K562 (cell line): ENCODE measurements at regions not wholly inside any gene's neighbourhood (a gene's known extent, or its start where the extent isn't known, plus 50 kb on each side); places are given as distances from the start of the nearest gene placed in this dataset.

Experiments used
- ATAC-seq: fragments of 200-7000 bp; cut with Tn5 transposase; 3 replicates; pipeline ENCODE4 v1.9.1; 2020; ENCODE audit warnings: moderate library complexity
- BruUV-seq: library from RNA; stranded (reverse); fragments of 400-500 nt; replicated peaks from 2 replicates; lab custom pipeline; 2021; lab: Mats Ljungman, UMichigan
- CTCF ChIA-PET: fragments of 300-600 bp; formaldehyde crosslinking; extraction: SDS; loops from one replicate; lab custom pipeline; 2021; ENCODE audit warnings: low intra/inter-chr PET ratio; lab: Yijun Ruan, JAX
- POLR2A ChIA-PET: fragments of 300-600, 350-650 bp; sonication (Branson Sonifier 250); formaldehyde crosslinking; extraction: SDS; loops from one replicate; lab custom pipeline; 2021; ENCODE audit warnings: antibody characterized with exemption, inconsistent platforms; lab: Yijun Ruan, JAX
- DNase-seq, 4 experiments: peaks; one replicate each; pipeline versions ENCODE4 v3.0.0 to v3.0.0-alpha.2; 2011 to 2018; ENCODE audit warnings: low spot score in 3 of 4, mixed read lengths in 3 of 4; ENCODE audit errors: extremely low read depth in 1 of 4
- FAIRE-seq: peaks from 2 replicates; lab custom pipeline; 2011; peaks lifted over from hg19 to GRCh38; lab: Jason Lieb, UNC
- H2AFZ ChIP-seq: 2 replicates; pipeline ENCODE4 v1.6.0; 2011; ENCODE audit warnings: low read depth, low read length, control low read depth, inconsistent platforms
- H3K27ac ChIP-seq: fragments of 200-600 bp; 3 replicates; pipeline ENCODE4 v1.8.0; 2011; ENCODE audit warnings: low read depth, mild to moderate bottlenecking, control low read depth, inconsistent platforms, low read length, moderate library complexity, mixed read lengths; ENCODE audit errors: extremely low read depth
- H3K27me3 ChIP-seq, 2 experiments: fragments of 300-600 bp in 1 of 2; 2 replicates in 1 of 2; 3 replicates in 1 of 2; pipeline versions ENCODE4 v1.6.0 to v1.8.0; 2011; ENCODE audit warnings: inconsistent platforms in 2 of 2, low read length in 2 of 2, mild to moderate bottlenecking in 1 of 2, mixed read lengths in 1 of 2, moderate library complexity in 1 of 2; ENCODE audit not compliant: control insufficient read depth in 2 of 2, insufficient read depth in 2 of 2
- H3K36me3 ChIP-seq: fragments of 300-600 bp; 3 replicates; pipeline ENCODE4 v1.8.0; 2011; ENCODE audit warnings: mild to moderate bottlenecking, low read length, inconsistent platforms; ENCODE audit not compliant: control insufficient read depth, insufficient read depth
- H3K4me1 ChIP-seq, 2 experiments: fragments of 200-600 bp in 1 of 2; replicated peaks in 1 of 2; 2 replicates in 1 of 2; 3 replicates in 1 of 2; pipeline versions ENCODE4 v1.5.1 to v1.8.0; 2011; ENCODE audit warnings: inconsistent platforms in 2 of 2, low read length in 2 of 2, mild to moderate bottlenecking in 1 of 2, mixed read lengths in 1 of 2, moderate library complexity in 1 of 2; ENCODE audit not compliant: control insufficient read depth in 2 of 2, insufficient read depth in 2 of 2
- H3K4me2 ChIP-seq: 2 replicates; pipeline ENCODE4 v1.6.1; 2011; ENCODE audit warnings: low read length, control low read depth, inconsistent platforms, mixed read lengths; ENCODE audit not compliant: insufficient read depth
- H3K4me3 ChIP-seq: fragments of 200-600 bp; sonication (generic), shearing (Covaris generic); 2 replicates; pipeline ENCODE4 v1.5.1; 2016; ENCODE audit warnings: control low read depth, inconsistent platforms
- H3K79me2 ChIP-seq: fragments of 200-600 bp; 3 replicates; pipeline ENCODE4 v1.8.0; 2011; ENCODE audit warnings: low read length, inconsistent platforms; ENCODE audit not compliant: control insufficient read depth, insufficient read depth
- H3K9ac ChIP-seq, 2 experiments: 2 replicates each; pipeline versions ENCODE4 v1.6.0 to v1.6.1; 2011; ENCODE audit warnings: low read depth in 2 of 2, low read length in 2 of 2, control low read depth in 1 of 2, inconsistent platforms in 1 of 2, mild to moderate bottlenecking in 1 of 2, mixed read lengths in 1 of 2; ENCODE audit not compliant: insufficient read depth in 1 of 2
- H3K9me1 ChIP-seq: one replicate; pipeline ENCODE4 v1.6.0; 2011; ENCODE audit warnings: inconsistent platforms, mild to moderate bottlenecking, low read length, moderate library complexity; ENCODE audit not compliant: control insufficient read depth, insufficient read depth
- H3K9me3 ChIP-seq: replicated peaks from 2 replicates; pipeline ENCODE4 v1.5.1; 2011; ENCODE audit warnings: low read depth, low read length, inconsistent platforms; ENCODE audit not compliant: control insufficient read depth, insufficient read depth
- H4K20me1 ChIP-seq: replicated peaks from 2 replicates; pipeline ENCODE4 v1.6.1; 2011; ENCODE audit warnings: low read length, inconsistent platforms, mixed read lengths; ENCODE audit not compliant: control insufficient read depth, insufficient read depth
- C11orf30 ChIP-seq: fragments of 450-650 bp; IDR thresholded peaks from 2 replicates; pipeline ENCODE4 v1.6.1; 2016; ENCODE audit warnings: low read depth, mild to moderate bottlenecking
- CXXC5 ChIP-seq: fragments of 250-450 bp; sonication (Bioruptor Pico); IDR thresholded peaks from 2 replicates; pipeline ENCODE4 v1.8.0; 2022; ENCODE audit warnings: inconsistent platforms, mild to moderate bottlenecking, moderate library complexity
- DMBX1 ChIP-seq: fragments of 250-450 bp; sonication (Bioruptor Pico); IDR thresholded peaks from 2 replicates; pipeline ENCODE4 v1.8.0; 2022; ENCODE audit warnings: inconsistent platforms, mild to moderate bottlenecking, moderate library complexity, borderline replicate concordance
- ERF ChIP-seq: fragments of 450-650 bp; formaldehyde crosslinking; IDR thresholded peaks from 2 replicates; pipeline ENCODE4 v1.4.0; 2020; ENCODE audit warnings: mild to moderate bottlenecking, mixed read lengths
- GTF2F1 ChIP-seq: IDR thresholded peaks from 2 replicates; pipeline ENCODE4 v1.6.1; 2011; ENCODE audit warnings: low read depth, low read length, improper control_type of control experiment
- MECOM ChIP-seq: fragments of 250-450 bp; sonication (Bioruptor Pico); IDR thresholded peaks from 2 replicates; pipeline ENCODE4 v1.8.0; 2022; ENCODE audit warnings: inconsistent platforms
- MNT ChIP-seq, 2 experiments: fragments of 450-650 bp; conservative IDR thresholded peaks; 2 replicates each; pipeline ENCODE4 v1.6.1; 2017; ENCODE audit warnings: mild to moderate bottlenecking in 2 of 2, moderate library complexity in 2 of 2
- RBM22 ChIP-seq: fragments of 200-400 bp; formaldehyde crosslinking; IDR thresholded peaks from 2 replicates; pipeline ENCODE4 v1.6.1; 2018; ENCODE audit warnings: low read length, low read depth; ENCODE audit not compliant: poor library complexity, severe bottlenecking
- REST ChIP-seq, 2 experiments: fragments of 450-650 bp; formaldehyde crosslinking in 1 of 2; IDR thresholded peaks; 2 replicates each; pipeline versions ENCODE4 v1.4.0 to v1.6.1; 2014 to 2020; ENCODE audit warnings: mild to moderate bottlenecking in 2 of 2, borderline replicate concordance in 1 of 2, low read depth in 1 of 2
- WGBS: fragments of 100-300 bp; shearing (Covaris generic); methylation state at CpG from one replicate; pipeline ENCODE4 v1.1.6; 2016; ENCODE audit warnings: low coverage, mixed read lengths; ENCODE audit not compliant: insufficient coverage; ENCODE audit errors: missing lambda C conversion rate; 5-methylcytosine and 5-hydroxymethylcytosine counted together
- in situ Hi-C: fragments of 300-500 bp; cut with MboI; formaldehyde crosslinking; loops from 4 replicates; pipeline ENCODE4 v1.15.0; 2018; ENCODE audit warnings: inconsistent platforms, mixed read lengths
- intact Hi-C: fragments of 100-400 bp; cut with micrococcal nuclease; formaldehyde crosslinking; loops from 2 replicates; pipeline ENCODE4 v1.14.2; 2022
- TF ChIP-seq, protein P1 (sequence below): sonication (generic); formaldehyde crosslinking; IDR thresholded peaks from 2 replicates; pipeline ENCODE4 v1.4.0; 2020; ENCODE audit warnings: mild to moderate bottlenecking, missing genetic modification reagents

DNA sequence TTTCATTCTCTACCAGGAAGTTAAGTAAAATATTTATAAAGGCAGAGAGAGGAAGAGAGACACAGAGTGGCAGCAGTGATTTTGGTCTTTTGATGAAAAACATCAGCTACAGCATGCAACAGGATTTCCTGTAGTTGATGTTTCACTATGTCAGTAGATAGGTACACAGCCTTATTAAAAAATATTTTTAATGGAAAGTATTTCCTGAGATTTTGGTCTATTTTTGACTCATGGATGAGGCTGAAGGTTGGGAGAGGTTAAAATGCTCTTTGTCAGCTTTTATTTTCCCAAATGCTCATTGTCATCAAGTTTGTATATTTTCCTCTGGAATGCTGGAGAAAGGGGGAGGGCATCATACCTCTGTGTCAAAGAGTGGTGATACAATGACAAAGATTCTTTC, 1112.5 kb downstream of the CBLN2 start (continued):
- TF ChIP-seq, protein P1, sequence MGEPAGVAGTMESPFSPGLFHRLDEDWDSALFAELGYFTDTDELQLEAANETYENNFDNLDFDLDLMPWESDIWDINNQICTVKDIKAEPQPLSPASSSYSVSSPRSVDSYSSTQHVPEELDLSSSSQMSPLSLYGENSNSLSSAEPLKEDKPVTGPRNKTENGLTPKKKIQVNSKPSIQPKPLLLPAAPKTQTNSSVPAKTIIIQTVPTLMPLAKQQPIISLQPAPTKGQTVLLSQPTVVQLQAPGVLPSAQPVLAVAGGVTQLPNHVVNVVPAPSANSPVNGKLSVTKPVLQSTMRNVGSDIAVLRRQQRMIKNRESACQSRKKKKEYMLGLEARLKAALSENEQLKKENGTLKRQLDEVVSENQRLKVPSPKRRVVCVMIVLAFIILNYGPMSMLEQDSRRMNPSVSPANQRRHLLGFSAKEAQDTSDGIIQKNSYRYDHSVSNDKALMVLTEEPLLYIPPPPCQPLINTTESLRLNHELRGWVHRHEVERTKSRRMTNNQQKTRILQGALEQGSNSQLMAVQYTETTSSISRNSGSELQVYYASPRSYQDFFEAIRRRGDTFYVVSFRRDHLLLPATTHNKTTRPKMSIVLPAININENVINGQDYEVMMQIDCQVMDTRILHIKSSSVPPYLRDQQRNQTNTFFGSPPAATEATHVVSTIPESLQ (CRISPR knock-in tag), result no peak
- TF ChIP-seq CXXC5 (CRISPR knock-in tag), result no peak
- TF ChIP-seq ERF, result no peak
- TF ChIP-seq GTF2F1, result no peak
- no peak for TF ChIP-seq C11orf30
- TF ChIP-seq MECOM (CRISPR knock-in tag), result no peak

- intact Hi-C loops (no loop called here), in situ Hi-C loops (no loop called here)
- no peak for DNase-seq
- Histone ChIP-seq H3K4me2 (no peak overlapping the region), H3K9me3 (no peaks in the 10 kb centered on the region), H2AFZ (no peak overlapping the region), H3K79me2 (no peaks in the 10 kb centered on the region), H3K4me3 (no peak overlapping the region), H3K27me3 (no peaks in the 10 kb centered on the region), H4K20me1 (no peaks in the 10 kb centered on the region), H3K36me3 (no peaks in the 10 kb centered on the region), H3K27ac (no peak overlapping the region), H3K9ac (no peak overlapping the region), H3K4me1 (no peaks in the 10 kb centered on the region), H3K9me1 (no peaks in the 10 kb centered on the region)
- FAIRE-seq, result no peak
- CTCF ChIA-PET, result no interaction called here
- TF ChIP-seq REST (IDR thresholded peaks at IDR 0.05; ENCODE audit: borderline replicate concordance) (no peak), REST (CRISPR knock-in tag; IDR thresholded peaks at IDR 0.05; ENCODE audit: low read depth) (no peak), MNT (conservative IDR thresholded peaks at IDR 0.05) (no peak), RBM22 (no peak), DMBX1 (CRISPR knock-in tag) (no peak)
- POLR2A ChIA-PET, result no interaction called here
- no TSS peak for BruUV-seq
- no peak for ATAC-seq
- WGBS, result 7% methylated on average over 4 of the region's 5 CpGs
Observed at GRCh38 chr18:71431171-71431570, 1113.0 kb downstream of the CBLN2 start.
